ENCODE measurements at regions not wholly inside any gene's neighbourhood (a gene's known extent, or its start where the extent isn't known, plus 50 kb on each side); places are given as distances from the start of the nearest gene placed in this dataset.

DNA sequence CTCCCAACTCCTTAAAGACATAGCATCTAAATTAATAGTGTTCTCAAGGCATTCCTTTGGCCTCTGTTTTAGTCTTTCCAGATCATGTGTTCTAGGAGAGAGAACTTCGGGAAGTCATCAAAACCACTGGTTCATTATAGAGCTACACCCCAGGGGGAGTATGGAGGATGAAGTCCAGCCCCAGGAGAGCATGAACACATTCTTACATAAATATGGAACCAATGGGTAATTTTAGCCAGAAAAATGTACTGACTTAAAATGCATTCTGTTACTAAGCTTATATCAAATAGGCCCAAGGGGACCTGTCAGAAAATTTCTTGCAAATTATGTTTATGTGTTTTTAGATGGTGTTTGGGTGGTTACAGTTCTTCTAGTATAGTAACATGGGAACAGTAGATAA lies 165.2 kb downstream of the NTMT2 start:
- H3K4me2 ChIP-seq = no peak overlapping the region
- Mint-ChIP-seq H3K9me3 (no peaks in the 10 kb centered on the region), H3K27me3 (ENCODE audit: insufficient read depth, low read depth) (peaks cover 2% of the 10 kb centered on the region), H3K27ac (no peak overlapping the region), H3K4me3 (no peak overlapping the region), H3K36me3 (no peaks in the 10 kb centered on the region), H3K4me1 (peaks cover 22% of the 10 kb centered on the region)
- H3K9me3 ChIP-seq (ENCODE audit: low read depth) = no peaks in the 10 kb centered on the region
- H2AFZ ChIP-seq (replicated peaks) = no peak overlapping the region
- H3K27me3 ChIP-seq = no peaks in the 10 kb centered on the region
- H3K4me1 ChIP-seq = no peaks in the 10 kb centered on the region
- no peak for TF ChIP-seq EZH2 (IDR thresholded peaks at IDR 0.05)
- no peak for TF ChIP-seq CTCF (IDR thresholded peaks at IDR 0.05)
- TF ChIP-seq EZH2phosphoT487 (IDR thresholded peaks at IDR 0.05) = no peak
- H4K20me1 ChIP-seq (ENCODE audit: low read depth) = no peaks in the 10 kb centered on the region
- H3K4me3 ChIP-seq = no peak overlapping the region
- no peak for DNase-seq (ENCODE audit: low spot score)
- H3F3A ChIP-seq (ENCODE audit: low read depth) = no peaks in the 10 kb centered on the region
- H3K27ac ChIP-seq = no peak overlapping the region
- H3K79me2 ChIP-seq (ENCODE audit: low read depth) = no peaks in the 10 kb centered on the region
- no peak overlapping the region for H3K9ac ChIP-seq
- no peaks in the 10 kb centered on the region for H3K36me3 ChIP-seq

DNA sequence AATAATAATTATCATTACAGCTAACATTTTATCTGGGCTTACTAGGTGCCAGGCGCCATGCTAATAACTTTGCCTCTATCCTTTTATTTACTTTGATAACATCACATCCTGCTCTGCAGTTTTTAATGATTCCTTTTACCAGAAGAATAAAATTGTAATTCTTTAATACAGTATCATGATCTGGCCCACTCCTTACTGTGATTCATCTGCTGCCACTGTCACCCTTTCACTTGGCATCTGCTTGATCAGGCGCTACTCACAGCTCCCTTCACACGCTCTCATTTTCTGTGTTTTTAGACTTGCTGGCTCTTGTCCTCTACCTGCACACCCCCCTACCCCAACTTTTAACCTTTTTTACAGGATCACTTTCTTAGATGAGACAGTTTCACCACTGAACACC lies 167.5 kb downstream of the NTMT2 start:
- H2AFZ ChIP-seq (replicated peaks) = no peak overlapping the region
- Mint-ChIP-seq H3K36me3 (no peaks in the 10 kb centered on the region), H3K9me3 (no peaks in the 10 kb centered on the region), H3K4me3 (no peak overlapping the region), H3K4me1 (peaks cover 16% of the 10 kb centered on the region), H3K27ac (no peak overlapping the region), H3K27me3 (ENCODE audit: insufficient read depth, low read depth) (peaks cover 2% of the 10 kb centered on the region)
- DNase-seq (ENCODE audit: low spot score) = no peak
- H3K36me3 ChIP-seq = no peaks in the 10 kb centered on the region
- H3K4me1 ChIP-seq = no peaks in the 10 kb centered on the region
- H3K27ac ChIP-seq = no peak overlapping the region
- no peaks in the 10 kb centered on the region for H3F3A ChIP-seq (ENCODE audit: low read depth)
- H4K20me1 ChIP-seq (ENCODE audit: low read depth) = no peaks in the 10 kb centered on the region
- H3K9ac ChIP-seq = no peak overlapping the region
- TF ChIP-seq EZH2 (IDR thresholded peaks at IDR 0.05) = no peak
- TF ChIP-seq EZH2phosphoT487 (IDR thresholded peaks at IDR 0.05) = no peak
- no peak for TF ChIP-seq CTCF (IDR thresholded peaks at IDR 0.05)
- no peak overlapping the region for H3K4me2 ChIP-seq
- no peaks in the 10 kb centered on the region for H3K79me2 ChIP-seq (ENCODE audit: low read depth)
- H3K9me3 ChIP-seq (ENCODE audit: low read depth) = no peaks in the 10 kb centered on the region
- H3K4me3 ChIP-seq = no peak overlapping the region
- H3K27me3 ChIP-seq = no peaks in the 10 kb centered on the region

DNA sequence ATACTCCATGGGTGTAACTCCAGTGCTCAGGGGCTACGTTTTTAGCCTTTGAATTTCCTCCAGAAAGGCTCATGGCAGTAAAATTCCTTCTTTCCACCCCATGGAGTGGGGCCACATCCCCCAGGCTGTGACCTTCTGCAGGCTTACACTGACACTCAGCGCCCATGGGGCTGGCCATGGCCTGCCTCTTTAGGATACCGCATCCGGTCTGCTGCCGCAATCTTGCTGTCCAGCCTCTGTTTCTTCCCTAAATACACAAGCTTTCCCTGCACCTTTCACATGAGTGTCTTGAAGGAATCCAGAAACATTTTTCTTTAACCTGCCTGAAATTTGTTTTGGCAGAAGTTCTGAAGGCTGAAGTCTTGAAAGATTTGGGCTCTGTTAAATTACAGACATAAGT lies 170.5 kb downstream of the NTMT2 start:
- Histone ChIP-seq H3K27ac (no peak overlapping the region), H3K4me1 (no peaks in the 10 kb centered on the region), H3K9me3 (ENCODE audit: low read depth) (no peaks in the 10 kb centered on the region), H3K27me3 (no peaks in the 10 kb centered on the region), H2AFZ (replicated peaks) (no peak overlapping the region), H3K36me3 (no peaks in the 10 kb centered on the region), H3K4me2 (no peak overlapping the region), H4K20me1 (ENCODE audit: low read depth) (no peaks in the 10 kb centered on the region), H3K9ac (no peak overlapping the region), H3K4me3 (no peak overlapping the region), H3F3A (ENCODE audit: low read depth) (no peaks in the 10 kb centered on the region), H3K79me2 (ENCODE audit: low read depth) (no peaks in the 10 kb centered on the region)
- Mint-ChIP-seq H3K36me3 (no peaks in the 10 kb centered on the region), H3K4me1 (peaks cover 14% of the 10 kb centered on the region), H3K9me3 (no peaks in the 10 kb centered on the region), H3K27ac (no peak overlapping the region), H3K4me3 (no peak overlapping the region), H3K27me3 (ENCODE audit: insufficient read depth, low read depth) (no peaks in the 10 kb centered on the region)
- DNase-seq (ENCODE audit: low spot score) = no peak
- no peak for TF ChIP-seq CTCF (IDR thresholded peaks at IDR 0.05)
- no peak for TF ChIP-seq EZH2 (IDR thresholded peaks at IDR 0.05)
- no peak for TF ChIP-seq EZH2phosphoT487 (IDR thresholded peaks at IDR 0.05)

- H3K27me3 Mint-ChIP-seq (ENCODE audit: insufficient read depth, low read depth) = no peaks in the 10 kb centered on the region
- no peaks in the 10 kb centered on the region for H3F3A ChIP-seq (ENCODE audit: low read depth)
- no peak overlapping the region for H3K27ac Mint-ChIP-seq
- no peaks in the 10 kb centered on the region for H3K9me3 ChIP-seq (ENCODE audit: low read depth)
- H3K36me3 Mint-ChIP-seq = no peaks in the 10 kb centered on the region
- no peaks in the 10 kb centered on the region for H4K20me1 ChIP-seq (ENCODE audit: low read depth)
- no peak overlapping the region for H2AFZ ChIP-seq (replicated peaks)
- H3K4me2 ChIP-seq = no peak overlapping the region
- no peaks in the 10 kb centered on the region for H3K27me3 ChIP-seq
- no peak overlapping the region for H3K9ac ChIP-seq
- no peak overlapping the region for H3K4me3 ChIP-seq
- no peak for DNase-seq (ENCODE audit: low spot score)
- no peaks in the 10 kb centered on the region for H3K4me1 ChIP-seq
- no peaks in the 10 kb centered on the region for H3K36me3 ChIP-seq
- H3K4me3 Mint-ChIP-seq = no peak overlapping the region
- no peak overlapping the region for H3K27ac ChIP-seq
- H3K79me2 ChIP-seq (ENCODE audit: low read depth) = no peaks in the 10 kb centered on the region
- peaks cover 14% of the 10 kb centered on the region for H3K4me1 Mint-ChIP-seq
- TF ChIP-seq EZH2phosphoT487 (IDR thresholded peaks at IDR 0.05) = no peak
- no peak for TF ChIP-seq CTCF (IDR thresholded peaks at IDR 0.05)
- no peak for TF ChIP-seq EZH2 (IDR thresholded peaks at IDR 0.05)
- peaks cover 3% of the 10 kb centered on the region for H3K9me3 Mint-ChIP-seq
Measured at GRCh38 chr1:170318141-170318540, 172.4 kb downstream of the NTMT2 start.
